NOMO-1 (cell line): ENCODE measurements at regions not wholly inside any gene's neighbourhood (a gene's known extent, or its start where the extent isn't known, plus 50 kb on each side); places are given as distances from the start of the nearest gene placed in this dataset.

Experiments
- DNase-seq, 2 experiments: peaks; one replicate each; lab custom pipeline; 2025; ENCODE audit not compliant: unreplicated experiment in 2 of 2; lab: John Stamatoyannopoulos, UW

DNA sequence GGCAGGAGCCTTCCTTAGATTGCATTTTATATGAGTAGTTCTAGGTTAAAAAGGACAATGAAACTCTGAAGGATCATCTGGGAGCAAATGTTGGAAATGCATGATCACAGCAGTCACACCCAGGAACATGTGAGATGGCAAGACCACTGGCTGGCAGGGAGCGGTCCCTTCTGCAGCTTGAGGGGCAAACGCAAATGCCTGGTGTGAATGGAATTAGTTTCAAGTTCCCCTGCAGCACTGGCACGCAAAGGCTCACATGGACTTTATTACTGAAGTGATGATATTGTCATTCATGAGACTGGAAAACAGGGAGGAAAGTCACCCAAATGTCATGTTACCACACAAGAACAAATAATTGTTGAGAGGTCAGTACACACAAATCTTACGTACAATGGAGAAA is 223.3 kb downstream of the FBXO15 start:
- DNase-seq, result no peak

DNA sequence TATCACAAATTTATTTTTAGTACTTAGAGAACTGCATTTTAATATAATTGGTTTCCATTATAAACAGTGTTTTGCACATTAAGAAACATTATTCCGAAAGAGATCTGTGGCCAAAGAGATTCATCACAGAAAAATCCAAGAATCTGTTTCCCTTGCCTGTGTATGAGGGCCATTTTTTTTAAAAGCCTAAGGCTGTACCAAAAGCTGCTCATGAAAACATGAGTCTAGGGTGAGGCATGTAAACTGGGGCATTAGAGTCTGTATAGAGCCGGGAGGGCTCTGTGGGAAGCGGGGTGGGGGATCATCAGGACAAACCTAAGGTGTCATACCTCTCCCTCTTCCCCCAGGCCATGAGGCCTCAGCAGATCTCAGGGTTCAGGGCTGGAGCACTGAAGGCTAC is 223.8 kb downstream of the FBXO15 start:
- DNase-seq, result no peak

DNA sequence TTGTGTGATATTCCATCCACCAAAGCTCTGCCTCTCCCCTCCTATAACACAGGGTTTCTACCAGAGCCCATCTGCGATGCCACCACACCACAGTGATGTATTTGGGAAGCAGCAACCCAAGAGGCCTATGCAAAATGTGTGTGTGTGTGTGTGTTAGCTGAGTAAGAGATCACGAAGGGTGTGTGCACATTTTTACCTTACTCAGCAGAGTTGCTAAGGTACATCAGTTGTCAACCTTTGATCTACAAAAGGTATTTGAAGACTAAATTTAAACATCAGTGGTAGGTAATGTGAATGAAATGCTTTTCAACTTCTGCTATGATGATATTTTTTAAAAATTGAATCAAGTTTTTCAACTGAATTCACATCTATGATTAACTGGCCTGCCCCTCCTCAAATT is 227.6 kb downstream of the FBXO15 start:
- DNase-seq, result no peak

DNA sequence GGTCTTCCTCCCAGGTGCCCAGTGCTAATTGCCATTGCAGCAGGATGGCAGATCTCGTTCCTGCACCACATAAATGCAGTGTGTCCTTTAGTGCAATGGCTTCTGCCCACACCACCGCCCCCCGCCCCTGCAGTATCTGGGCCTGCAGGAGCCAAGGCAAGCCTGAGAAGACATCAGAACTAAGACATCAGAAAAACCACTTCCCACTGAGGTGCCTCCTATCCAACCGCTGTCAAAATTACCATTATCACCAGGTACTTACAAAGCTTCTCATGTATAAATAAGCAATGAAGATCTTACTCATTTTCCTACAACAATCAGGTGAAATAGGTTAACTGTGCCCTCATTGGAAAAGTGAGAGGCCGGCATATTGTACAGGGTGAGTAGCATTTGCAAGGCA is 228.8 kb downstream of the FBXO15 start:
- no peak for DNase-seq

DNA sequence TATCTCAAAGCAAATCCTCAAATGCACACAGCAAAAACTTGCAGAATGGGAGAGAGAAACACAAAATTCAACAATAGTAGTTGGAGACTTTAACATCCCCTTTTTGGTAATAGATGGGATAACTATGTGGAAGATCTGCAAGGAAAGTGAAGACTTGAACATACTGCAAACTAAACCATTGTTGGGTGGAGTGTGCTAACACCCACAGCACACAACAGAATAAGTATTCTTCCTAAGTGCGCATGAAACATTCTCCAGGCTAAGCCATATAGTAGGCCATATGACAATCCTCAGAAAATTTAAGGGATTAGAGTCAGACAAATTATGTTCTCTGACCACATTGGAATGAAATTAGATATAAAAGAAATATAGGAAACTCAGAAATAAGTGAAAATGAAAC is 230.6 kb downstream of the FBXO15 start:
- DNase-seq, result no peak

DNA sequence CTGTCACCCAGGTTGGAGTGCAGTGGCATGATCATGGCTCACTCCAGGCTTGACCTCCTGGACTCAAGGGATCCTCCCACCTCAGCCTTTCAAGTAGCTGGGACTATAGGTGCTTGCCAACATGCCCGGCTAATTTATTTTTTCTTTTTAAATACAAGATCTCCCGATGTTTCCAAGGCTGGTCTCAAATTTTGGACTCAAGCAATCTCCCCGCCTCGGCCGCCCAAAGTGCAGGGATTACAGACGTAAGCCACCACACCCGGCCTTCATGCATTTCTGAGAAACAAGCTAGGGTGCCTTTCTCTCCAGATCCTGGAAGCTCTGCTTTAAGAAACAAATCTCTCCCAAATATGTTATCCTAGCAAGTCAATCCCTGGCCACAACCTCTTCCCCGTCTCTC is 234.1 kb downstream of the FBXO15 start:
- no peak for DNase-seq

DNA sequence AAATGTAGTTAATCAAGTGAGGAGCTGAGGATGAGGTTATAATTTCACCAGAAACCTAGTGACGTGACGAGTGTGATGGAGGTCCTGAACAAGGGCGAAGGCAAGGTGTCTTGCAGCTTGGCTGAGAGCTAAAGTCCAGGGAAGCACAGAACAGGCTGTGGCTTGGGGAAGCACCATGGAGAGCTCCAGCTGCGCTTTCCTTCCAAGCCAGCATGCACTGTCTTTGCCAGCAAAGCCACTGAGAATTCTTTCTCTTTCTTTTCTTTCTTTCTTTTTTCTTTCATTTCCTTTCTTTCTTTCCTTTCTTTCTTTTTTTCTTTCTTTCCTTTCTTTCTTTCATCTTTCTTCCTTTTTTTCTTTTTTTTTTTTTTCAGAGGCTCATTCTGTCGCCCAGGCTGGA is 239.3 kb downstream of the FBXO15 start:
- no peak for DNase-seq

DNA sequence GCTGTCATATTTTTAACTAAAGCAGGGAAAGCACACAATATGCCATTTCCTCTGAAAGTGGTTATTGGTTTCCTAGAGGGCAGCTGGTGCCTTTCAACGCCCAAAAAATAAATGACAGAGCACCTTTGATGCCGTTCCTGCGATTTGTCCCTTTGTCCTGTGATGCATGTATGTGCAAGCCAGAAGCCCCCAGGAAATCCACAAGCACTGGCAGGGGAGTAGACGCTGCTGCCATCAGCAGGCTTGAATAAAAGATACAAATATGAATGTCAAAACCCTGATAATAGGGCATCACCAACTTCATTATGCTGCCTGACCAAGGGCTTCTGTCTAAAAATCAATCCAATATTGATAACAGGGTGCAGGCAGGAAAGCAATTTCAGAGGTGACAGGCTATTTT is 246.1 kb downstream of the FBXO15 start:
- DNase-seq, result no peak

DNA sequence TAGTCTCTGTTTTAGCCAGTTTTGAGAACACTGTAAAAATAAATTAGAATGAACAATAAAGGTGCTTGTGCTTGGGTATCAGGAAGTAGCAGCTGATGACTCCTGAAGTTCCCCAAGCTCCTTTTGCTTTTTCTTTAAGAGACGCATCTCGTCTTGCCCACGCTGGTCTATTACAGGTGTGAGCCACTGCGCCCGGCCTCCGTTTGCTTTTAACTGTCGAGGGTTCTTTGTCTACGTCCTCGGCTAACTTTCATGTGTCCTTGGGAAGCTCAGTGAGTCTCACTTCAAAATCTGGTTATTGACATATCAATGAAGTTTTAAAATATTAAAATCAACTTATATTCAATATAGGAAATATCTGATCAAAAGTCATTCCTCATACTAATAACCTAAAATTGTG is 246.5 kb downstream of the FBXO15 start:
- no peak for DNase-seq

DNA sequence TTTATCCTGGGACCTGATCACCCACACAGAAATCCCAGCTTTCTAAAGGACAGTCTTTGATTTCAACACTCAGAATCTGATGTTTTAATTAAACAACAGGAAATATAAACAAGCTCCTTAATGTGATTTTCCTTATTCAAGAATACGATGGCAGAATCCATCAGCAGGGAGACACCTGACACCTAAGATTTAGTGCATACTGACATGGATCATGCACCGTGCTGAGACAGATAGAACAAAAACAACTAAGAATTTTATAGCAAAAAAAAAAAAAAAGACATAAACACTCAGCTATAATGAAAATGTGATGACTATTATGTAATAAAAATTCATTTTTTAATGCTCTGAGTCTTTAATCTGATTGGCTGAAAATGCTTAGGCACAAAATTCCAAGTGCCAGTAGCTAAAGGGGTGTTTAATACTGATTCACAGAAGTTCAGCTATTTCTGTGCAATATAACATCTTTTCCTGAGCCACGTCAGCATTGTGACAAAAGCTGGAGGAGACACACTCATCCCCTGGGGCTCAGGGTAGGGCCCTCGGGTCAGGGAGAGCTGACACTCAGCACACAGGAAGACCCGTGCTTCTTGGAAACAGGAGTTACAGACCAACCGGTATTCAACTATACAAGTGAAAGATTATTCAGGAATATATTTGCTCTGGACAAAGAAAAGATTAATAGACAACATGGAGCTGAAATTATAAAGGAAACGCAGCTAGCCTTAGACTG is 247.4 kb downstream of the FBXO15 start:
- DNase-seq, result no peak

DNA sequence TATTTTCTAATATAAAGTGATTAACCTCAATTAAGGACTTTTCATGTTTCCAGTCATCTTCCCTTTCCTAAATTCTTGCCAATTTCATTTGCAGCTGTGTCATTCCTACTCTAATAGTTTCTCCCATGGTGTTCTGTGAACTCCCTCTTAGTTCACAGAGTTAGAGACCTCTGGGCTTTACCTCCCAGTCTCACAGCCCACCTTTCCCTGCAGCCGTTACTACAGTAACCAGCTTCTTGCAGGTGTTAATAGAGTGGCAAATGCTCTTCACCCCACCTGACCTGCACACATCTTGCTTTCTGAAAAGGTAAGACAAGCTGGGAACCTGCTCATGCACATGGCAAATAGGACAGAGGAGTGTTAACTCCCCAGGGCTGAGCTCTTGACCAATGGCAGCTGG is 250.1 kb downstream of the FBXO15 start:
- no peak for DNase-seq

DNA sequence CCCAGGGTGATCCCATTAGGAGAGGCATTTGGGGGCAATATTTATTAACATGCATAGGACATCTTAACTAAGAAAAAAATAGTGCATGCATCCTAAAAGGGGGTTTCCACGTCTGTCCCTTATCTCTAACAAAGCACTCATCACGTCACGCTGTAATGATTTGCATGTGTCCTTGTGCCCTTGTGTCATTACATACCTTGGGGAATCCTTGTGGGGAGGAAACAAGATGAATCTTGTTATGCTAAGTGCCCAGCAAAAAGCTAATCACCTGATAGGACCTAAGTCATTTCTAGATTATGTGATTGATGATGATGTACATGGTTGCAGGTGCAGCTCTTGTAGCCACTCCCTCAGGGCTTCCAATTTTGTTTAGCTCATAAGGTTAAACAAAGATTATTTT is 250.9 kb downstream of the FBXO15 start:
- no peak for DNase-seq

DNA sequence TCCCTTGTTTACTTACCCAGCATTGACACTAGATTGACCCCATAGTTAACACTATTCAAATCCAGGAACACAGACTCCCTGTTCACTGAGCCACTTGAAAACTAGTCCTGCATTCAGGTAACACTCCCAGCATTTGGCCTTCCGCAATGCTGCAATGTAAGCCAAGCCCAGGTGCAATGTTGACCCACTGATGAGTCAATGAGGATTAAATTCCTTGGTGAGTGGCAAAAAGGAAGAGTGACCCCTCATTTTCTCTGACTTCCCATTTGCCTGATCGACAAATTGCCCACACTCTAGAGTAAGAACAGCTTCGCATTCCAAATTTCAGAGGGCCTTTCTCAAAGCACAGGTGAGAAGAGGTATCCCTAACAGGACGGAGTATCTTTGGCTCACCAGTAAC is 251.9 kb downstream of the FBXO15 start:
- no peak for DNase-seq

DNA sequence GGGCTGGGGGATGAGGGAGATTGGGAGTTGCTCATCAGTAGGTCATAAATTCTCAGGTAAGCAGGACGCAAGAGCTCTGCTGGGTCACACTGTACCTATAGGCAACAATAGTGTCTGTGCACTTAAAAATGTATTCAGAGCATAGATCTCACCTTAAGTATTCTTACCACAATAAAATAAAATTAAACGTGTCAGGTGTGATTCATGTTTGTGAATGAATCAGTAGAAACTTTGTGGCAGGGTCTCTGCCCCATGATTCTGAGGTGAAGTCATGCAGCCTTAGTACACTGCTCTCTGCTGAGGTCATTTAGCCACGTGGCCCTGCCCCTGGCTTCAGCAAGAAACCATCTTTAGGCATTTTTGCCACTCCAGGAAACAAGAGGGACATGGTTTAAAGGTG is 253.8 kb downstream of the FBXO15 start:
- DNase-seq, result no peak

DNA sequence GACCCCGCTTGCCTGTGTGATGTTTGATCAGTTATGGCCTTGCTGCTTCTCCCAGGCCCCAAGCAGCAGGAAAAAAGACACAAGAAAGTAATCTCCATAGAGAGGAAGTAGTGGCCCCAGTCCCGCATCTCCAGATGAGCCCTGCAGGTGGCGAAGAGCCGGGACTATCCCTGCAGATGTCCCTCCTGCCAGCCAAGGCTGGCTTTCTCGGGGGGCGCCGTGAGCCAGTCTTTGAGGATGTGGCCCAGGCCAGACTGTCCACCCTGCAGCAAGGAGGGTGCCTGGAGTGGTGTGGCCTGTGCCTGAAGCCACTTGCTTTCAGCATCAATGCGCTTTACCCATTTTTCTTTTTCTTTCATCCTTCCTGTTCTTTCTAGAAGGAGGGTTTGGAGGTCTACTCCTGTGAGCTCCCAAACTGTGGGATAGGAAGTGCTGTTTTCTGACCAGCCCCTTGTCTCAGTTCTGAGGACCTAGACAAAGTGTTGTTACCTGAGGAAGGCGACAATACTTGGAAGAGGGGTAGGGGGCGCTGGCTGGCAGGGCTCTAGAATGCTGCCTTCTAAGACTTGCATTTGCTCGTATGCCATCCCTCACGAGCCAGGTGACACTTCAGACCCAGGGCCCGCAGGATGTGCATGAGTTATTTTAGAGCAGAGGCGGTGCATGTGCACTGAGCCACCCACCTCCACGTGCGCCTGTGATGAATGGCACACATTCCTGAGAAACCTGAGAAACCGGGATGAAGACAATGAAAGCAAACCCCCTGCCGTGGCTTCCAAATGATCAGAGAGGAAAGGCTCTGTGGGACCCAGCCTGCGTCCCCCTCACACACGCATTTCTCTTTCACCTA is 255.8 kb downstream of the FBXO15 start:
- DNase-seq, result no peak

DNA sequence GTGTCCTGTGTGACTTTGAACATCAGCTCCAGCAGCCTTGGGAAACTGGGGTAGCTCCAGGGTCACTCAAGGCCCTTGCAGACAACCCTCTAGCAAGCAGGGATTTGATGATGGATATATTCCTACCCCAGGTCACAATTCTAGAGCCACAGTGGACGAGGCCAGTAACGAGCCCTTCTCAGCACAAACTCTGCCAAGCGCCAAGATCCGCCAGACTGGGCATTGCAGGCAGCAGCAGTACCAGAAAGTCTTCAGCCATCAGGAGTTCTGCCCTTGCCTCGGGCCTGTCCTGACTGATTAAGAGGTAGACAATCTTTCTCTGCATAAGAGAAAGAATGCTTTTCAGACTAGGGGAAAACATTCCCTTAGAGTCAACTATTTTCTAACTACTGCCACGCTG is 259.1 kb downstream of the FBXO15 start:
- DNase-seq, result no peak

DNA sequence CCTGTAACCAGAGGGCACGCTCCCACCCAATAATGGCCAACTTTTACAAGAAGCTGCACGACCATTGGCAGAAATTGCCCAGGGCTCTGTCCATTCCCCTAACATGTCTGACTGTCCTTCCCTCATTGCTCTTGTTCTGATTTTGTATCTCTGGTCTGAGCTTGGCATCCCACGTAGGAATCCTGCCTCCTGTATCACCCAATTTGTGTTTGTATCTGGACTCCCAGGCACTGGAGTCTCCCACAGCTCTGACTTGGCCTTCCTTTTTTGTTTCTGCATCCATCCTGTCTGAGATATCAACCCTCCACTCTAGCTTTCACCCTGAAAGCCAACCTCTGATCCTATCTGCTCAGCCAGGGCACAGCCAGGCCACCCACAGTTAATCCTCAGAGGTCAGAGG is 259.8 kb downstream of the FBXO15 start:
- DNase-seq, result no peak

DNA sequence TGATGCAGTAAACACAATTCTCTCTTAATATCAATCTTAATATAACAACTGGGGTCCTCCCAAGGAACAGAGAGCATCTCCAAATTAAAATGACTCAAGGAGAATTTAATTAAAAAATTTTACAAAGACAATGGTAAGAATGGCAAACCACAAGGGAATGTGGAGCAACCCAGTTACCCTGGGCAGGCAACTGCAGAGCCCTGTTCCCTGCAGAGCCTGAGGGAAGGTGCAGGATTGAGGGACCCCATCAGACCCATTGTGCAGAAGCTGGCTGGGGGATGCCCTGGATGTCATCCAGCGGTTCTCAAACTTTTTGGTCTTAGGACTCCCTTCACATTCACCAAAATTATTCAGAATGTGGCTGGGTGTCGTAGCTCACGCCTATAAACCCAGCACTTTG is 262.8 kb downstream of the FBXO15 start:
- DNase-seq, result no peak

DNA sequence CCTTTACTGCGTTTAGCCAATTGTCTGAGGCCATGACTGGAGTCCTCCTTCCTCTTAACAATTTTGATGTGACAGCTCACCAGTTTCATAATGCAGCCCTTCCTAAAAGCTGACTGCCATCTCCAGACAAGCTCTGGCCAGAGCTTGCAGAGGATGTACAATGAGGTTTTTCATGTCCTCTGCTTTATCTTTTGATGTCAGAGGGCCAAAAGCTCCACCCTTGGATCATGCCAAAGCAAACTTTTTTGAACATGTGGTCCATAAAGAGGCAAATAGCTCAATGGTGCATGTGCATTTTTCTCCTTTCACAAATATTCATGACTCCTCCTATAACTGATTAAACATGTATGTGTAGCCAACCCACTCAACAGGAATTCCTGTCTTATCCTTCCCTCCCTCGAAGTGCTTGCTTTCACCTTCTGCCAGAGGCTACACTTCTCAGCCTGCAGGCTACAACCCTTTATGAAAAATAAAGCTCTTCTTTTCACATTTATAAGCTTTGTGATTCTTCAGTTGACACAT is 266.2 kb downstream of the FBXO15 start:
- DNase-seq, result no peak

DNA sequence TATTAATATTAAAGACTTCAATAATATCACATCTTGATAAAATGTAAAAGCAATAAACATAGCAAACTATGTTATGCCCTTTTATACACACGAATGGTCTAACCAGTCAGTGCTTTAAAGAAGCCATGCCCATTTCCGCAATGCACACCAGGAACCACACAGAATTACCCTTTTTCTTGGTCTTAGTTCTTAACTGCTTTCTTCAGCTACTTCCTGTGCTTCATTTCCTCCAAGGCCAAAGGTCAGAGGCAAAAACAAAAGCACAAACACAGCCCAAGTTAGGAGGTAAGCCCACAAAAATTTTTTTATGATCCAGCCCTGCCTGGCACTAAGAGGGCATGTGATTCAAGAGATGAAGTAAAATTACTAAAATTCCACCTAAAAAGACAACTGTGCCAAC is 267.2 kb downstream of the FBXO15 start:
- DNase-seq, result no peak

DNA sequence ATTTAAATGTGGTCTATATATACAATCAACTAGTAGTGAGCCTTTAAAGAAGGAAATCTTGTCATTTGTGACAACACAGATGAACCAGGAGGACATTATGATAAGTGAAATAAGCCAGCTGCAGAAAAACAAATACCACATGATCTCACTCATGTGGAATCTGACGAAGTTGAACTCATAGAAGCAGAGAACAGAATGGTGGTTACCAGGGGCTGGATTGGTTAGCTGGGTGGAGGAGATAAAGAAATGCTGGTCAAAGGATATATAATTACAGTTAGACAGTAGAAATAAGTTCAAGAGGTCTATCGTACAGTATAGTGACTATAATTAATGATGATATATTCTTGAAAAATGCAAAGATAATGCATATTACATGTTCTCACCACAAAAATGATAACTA is 267.9 kb downstream of the FBXO15 start:
- no peak for DNase-seq

DNA sequence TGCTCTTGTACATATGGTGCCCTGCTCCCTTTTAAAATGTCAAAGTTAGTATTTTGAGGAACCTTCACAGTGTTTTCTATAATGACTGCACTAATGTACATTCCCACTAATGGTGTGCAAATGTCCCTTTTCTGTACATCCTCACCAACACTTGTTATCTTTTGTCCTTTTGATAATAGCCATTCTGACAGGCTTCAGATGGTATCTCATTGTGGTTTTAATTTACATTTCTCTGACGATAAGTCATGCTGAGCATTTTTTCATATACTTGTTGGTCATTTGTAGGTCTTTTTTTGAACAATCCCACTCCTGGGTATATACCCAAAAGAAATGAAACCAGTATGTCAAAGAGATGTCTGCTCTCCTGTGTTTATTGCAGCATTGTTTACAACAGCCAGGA is 268.3 kb downstream of the FBXO15 start:
- no peak for DNase-seq
